Stimulated activated CD4-positive, alpha-beta T cell treated with anti-CD3 and anti-CD28 coated beads, TNF-alpha, amount 100 ng/mL, for 48 hours (primary cell): ENCODE measurements at regions not wholly inside any gene's neighbourhood (a gene's known extent, or its start where the extent isn't known, plus 50 kb on each side); places are given as distances from the start of the nearest gene placed in this dataset.

Source experiments
- DNase-seq, 3 donors: peaks; one replicate each; pipeline ENCODE4 v3.0.0-alpha.2; 2020; ENCODE audit warnings: low read depth in 3 of 3

- no peak for DNase-seq
Observed at GRCh38 chr18:59758106-59758505, 60.9 kb upstream of the CCBE1 start.

- no peak for DNase-seq
Observed at GRCh38 chr18:59752666-59753065, 55.4 kb upstream of the CCBE1 start.

- DNase-seq, result no peak
Observed at GRCh38 chr18:59751186-59751585, 54.0 kb upstream of the CCBE1 start.

- no peak for DNase-seq
Observed at GRCh38 chr18:59748628-59749360, 51.6 kb upstream of the CCBE1 start.
